HG02885 (cell line): ENCODE measurements at regions not wholly inside any gene's neighbourhood (a gene's known extent, or its start where the extent isn't known, plus 50 kb on each side); places are given as distances from the start of the nearest gene placed in this dataset.

ENCODE experiments used
- ATAC-seq: cut with Tn5 transposase; IDR thresholded peaks from one replicate; pipeline ENCODE4 v1.9.1; 2021; ENCODE audit warnings: mild to moderate bottlenecking; ENCODE audit not compliant: unreplicated experiment, poor library complexity

DNA sequence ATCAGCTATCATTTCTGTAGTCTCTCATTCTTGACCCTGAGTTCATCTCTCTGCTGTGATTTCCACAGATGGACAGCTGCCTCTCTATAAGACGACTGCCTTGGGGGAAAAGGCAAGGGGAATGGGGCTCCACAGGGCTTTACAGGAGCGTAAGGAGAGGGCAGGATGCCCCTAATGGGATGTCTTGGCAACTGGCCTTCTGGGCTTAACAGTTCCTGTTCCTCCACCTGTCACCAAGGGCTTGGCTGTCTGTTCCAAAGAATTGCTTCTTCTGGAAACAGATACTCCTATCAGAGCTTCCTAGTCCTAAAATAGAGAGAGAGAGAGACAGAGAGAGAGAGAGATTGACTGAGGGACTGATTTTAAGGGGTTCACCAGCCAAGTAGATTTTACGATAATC, 181.9 kb downstream of the TMEM200A start:
- no peak for ATAC-seq

DNA sequence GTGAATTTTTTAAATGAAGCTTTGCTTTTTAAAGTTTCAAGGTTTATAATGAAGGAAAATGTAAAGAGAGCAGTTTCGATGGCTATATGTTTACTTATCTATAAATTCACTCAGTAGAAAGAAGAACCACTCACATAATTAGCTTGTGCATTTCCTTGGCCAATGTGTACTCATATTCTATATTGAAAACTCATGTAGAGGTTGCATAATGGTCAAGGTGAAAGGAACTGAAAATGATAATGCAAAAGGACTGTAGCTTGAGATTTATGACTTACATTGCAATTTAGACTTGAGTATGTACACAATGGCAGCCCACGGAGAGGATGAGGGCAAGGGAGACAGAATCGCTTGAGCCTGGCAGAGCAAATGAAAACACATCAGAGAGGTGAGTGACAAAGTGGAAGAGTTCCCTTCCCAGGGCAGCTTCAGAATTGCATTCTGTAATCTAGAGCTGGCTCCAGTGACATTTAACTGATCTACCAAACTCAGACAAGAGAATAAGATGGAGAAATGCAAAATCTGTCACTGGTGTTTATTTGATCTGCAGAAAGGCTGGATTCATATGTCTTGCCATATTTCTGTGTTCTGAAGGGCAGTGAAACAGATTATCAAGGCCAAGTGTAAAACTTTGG, 191.8 kb downstream of the TMEM200A start:
- no peak for ATAC-seq

GRCh38 chr6:130558131-130558530, 192.3 kb downstream of the TMEM200A start:
- no peak for ATAC-seq

DNA sequence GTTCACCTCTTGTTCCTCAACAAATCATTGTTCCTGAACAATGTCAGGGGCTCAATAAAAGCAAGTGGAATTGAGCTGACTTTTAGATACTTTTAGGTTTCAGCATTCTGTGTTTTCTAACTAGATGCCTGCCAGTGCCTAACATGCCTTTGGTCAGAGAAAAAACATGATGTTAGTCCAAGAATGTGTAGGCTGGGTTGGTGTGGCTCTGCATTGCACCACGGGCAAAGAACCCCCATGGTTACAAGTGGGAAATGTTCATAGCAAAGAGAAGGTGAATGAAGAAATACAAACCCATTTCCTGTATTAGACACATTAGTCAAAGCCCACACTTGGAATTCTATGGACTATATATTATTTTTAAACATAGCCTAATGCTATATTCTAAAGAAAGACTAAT, 193.3 kb downstream of the TMEM200A start:
- no peak for ATAC-seq

GRCh38 chr6:130560231-130560630, 194.4 kb downstream of the TMEM200A start:
- no peak for ATAC-seq

DNA sequence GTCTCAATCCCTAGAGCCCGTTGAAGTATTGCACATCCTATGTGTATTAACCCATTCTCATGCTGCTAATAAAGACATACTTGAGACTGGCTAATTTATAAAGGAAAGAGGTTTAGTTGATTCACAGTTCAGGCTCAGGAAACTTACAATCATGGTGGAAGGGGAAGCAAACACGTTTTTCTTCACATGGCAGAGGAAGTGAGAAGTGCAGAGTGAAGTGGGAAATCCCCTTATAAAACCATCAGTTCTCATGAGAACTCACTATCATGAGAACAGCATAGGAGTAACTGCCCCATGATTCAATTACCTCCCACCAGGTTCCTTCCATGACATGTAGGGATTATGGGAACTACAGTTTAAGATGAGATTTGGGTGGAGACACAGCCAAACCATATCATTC, 195.3 kb downstream of the TMEM200A start:
- ATAC-seq = peak; percentile 65

DNA sequence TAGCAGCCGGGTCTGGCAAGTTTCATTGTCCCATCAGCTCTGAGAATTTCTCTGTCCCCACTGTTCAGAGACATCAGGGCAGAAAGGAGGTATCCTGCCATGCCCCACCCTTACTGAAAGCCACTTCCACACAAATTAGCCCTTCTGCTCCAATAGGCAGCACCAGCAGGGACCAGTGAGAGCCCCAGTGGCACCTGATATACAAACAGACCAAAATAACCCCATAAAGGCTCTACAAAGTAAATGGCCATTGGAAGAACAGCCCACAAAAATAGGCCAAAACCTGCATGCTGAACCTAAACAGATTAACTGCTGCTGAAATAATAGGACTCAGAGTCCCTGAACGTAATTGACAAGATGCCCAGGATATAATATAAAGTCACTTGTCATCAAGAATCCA, 199.9 kb downstream of the TMEM200A start:
- no peak for ATAC-seq

DNA sequence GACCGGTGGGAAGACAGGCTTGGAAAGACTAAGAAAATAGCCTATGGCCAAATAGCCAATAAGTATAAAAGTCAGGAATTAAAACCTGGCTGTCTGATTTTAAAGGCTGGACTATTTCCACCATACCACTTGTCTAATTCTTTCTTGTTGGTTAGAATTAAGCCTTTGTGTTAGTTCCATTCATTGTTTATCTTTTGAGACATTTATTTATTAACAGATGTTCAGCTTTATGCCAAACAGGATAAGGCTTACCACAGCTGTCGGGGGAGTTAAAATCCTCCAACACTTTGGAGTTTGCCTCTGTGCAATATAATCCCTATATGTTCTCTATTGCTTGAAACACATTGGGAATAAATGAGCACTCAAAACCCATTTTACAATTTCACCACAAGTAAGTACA, 208.3 kb downstream of the TMEM200A start:
- no peak for ATAC-seq

- ATAC-seq = no peak
Observed at GRCh38 chr6:130575557-130575956, 209.7 kb downstream of the TMEM200A start.

DNA sequence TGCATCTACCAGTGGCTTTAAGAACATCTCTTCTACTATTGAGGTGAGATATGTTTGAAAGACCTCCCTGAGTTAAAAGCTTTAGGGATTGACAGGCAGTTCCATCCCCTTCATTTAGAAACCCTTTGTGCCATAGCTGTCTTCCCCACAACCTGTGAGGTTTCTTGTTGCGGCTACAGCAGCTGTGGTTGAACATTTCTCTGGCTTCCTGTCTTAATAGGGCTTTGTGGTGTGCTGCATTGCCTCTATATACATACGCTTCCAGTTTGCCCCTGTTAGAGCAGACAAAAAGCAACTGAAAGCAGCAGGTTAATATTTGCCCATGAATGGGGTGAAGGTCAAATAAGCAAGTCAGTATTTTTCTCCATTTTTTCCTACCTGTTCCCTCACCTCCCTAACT, 210.2 kb downstream of the TMEM200A start:
- peak; percentile 82 for ATAC-seq

DNA sequence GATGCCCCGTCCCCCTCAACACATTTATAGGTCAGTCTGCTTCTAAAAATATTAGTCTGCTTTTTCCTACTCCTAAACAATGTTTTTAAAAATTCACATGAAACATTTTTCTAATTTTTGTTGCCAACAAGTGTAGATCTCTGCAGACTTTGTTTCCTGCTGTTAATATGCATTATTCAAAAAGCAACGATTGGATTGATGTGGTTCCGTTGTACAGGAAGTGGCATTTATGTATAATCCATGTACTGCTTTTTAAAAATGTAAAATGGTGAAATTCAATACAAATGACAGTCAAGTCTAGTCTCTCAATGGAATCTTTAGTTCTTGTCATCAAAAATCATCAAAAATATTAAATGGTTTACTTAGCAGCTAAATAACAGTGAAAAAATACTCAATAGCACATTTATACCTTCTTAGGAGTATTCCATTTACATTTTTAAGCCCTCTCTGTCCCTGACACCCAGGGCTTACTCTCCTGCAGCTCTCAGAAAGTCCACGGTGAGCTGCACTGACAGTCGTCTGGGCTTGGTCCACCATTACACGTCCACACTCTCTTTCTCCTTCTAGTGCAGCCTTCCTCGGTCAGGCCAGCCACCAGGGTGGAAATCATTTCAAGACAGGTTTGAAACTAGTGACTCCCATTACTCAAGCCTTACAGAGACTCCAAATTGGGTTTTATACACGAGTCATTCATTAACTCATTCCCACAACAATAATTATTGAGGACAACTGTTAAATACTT, 211.5 kb downstream of the TMEM200A start:
- no peak for ATAC-seq

DNA sequence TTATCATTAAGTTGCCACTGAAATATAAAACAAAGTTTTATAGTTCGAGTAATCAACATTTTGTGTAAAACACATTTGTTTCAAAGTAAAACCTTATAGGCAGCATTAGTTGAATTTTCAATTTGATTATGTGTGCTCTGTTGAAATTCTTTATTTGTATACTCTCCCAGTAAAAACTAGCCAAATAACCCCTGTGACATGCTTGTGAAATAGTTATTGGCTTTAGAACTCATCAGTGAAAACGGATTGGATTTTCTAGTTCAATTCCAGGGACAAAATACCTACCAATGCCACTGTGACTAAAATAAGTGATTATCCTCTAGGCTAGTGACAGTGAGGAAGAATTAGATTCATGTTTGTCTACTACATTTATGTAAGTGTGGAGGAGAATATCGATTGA, 212.9 kb downstream of the TMEM200A start:
- no peak for ATAC-seq

DNA sequence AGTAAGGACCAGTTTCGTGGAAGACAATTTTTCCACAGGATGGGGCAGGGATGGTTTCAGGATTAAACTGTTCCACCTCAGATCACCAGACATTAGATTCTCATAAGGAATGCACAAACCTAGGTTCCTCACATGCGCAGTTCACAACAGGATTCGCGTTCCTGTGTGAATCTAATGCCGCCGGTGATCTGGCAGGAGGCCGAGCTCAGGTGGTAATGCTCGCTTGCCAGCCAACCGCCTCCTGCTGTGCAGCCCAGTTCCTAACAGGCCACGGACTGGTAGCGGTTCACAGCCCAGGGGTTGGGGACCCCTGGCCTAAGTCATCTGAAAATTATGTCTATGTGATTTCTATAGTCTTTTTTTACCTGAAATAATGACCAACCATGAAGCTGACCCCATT, 217.5 kb downstream of the TMEM200A start:
- ATAC-seq = no peak

DNA sequence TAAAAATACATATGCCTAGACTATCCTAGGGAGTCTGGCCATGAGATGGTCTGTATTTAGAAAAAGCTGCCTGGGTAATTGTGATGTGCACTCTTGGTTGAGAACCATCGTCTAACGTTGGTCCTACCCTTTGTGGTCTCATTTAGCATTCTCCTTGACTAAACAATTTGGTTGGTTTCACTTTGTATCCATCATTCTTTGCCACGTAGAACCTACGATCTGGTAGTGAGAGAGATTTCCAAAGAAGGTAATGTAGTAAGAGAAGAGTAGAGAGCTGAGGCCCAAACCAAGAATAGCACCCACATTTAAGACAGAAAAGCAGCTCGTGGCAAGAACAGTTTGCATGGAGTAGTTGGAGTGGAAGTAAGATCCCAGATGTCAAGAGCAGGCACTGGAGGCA, 219.8 kb downstream of the TMEM200A start:
- ATAC-seq = no peak

GRCh38 chr6:130587778-130588520, 222.1 kb downstream of the TMEM200A start:
- ATAC-seq = no peak

GRCh38 chr6:130593200-130593599, 227.4 kb downstream of the TMEM200A start:
- no peak for ATAC-seq

- no peak for ATAC-seq
Observed at GRCh38 chr6:130593948-130594347, 228.1 kb downstream of the TMEM200A start.

DNA sequence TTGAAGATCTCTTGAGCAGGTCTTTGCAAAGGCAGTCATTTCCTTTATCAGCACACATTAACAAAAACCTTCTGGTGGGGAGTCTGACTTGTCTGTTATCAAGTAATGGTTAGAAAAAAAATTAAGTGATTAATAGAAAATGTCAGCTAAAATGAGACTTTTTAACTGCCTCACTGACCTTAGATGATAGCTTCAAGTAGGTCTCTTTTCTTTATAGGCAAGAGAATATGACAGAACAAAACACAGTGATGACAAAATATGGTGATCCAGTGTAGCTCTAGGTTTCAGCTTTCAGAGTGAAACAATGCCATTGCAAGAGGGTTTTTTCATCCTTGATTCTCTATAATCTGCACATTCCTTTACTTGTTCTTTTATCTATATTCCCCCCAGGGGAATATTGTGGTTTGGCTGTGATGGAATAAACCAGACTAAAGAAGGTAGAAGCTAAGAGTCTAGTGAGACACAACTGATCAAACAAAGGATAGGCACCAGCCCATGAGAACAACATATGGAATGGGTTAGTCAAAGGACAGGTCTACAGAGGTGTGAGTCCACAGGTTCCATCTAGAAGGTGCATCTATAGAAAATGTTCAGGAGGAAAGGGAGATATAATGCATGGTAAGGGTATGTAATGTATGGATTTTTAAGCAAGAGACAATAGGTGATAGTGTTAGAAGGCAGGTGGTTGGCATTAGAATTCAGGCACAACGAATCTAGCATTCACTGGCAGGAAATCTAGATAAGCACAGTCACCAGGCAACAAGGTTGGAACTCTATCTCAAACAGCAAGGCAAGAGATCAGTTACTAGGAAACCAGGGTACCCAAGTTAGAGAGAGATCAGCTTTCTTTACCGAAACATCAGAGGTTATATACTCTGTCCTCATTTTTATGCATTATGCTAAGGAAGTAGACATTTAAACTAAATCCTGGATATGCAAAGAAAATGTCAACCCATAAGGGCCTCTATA, 228.9 kb upstream of the SMLR1 start:
- ATAC-seq = no peak

GRCh38 chr6:130600880-130601341, 226.3 kb upstream of the SMLR1 start:
- ATAC-seq = no peak

GRCh38 chr6:130602151-130602770, 224.9 kb upstream of the SMLR1 start:
- ATAC-seq = no peak
